ENCODE measurements at regions not wholly inside any gene's neighbourhood (a gene's known extent, or its start where the extent isn't known, plus 50 kb on each side); places are given as distances from the start of the nearest gene placed in this dataset.
"Not testable (repeated sequence)": the region's sequence is repeated elsewhere in the genome, so short reads cannot be mapped to it uniquely, and the experiment has no call there.

- not testable (repeated sequence) for TF ChIP-seq CTCF, POLR2AphosphoS5, POLR2A (IDR thresholded peaks at IDR 0.05)
These were observed 159.1 kb downstream of the KLRB1 start for GRCh38 chr12:9448648-9449047.
